SK-N-SH (cell line): ENCODE measurements at regions not wholly inside any gene's neighbourhood (a gene's known extent, or its start where the extent isn't known, plus 50 kb on each side); places are given as distances from the start of the nearest gene placed in this dataset.
"Not testable (repeated sequence)": the region's sequence is repeated elsewhere in the genome, so short reads cannot be mapped to it uniquely, and the experiment has no call there.

Experiments used
- CHD2 ChIP-seq: fragments of 150-350 bp; IDR thresholded peaks from 2 replicates; pipeline ENCODE4 v1.6.1; 2018; ENCODE audit warnings: low read length; ENCODE audit not compliant: partially characterized antibody
- POLR2AphosphoS5 ChIP-seq: IDR thresholded peaks from 2 replicates; pipeline ENCODE4 v1.6.1; 2012; ENCODE audit warnings: low read depth, low read length
- RAD21 ChIP-seq: IDR thresholded peaks from 2 replicates; pipeline ENCODE4 v1.6.1; 2012; ENCODE audit warnings: mild to moderate bottlenecking, low read length
- TF ChIP-seq, protein P1 (sequence below): fragments of 200-600 bp; sonication (generic); IDR thresholded peaks from 2 replicates; pipeline ENCODE4 v1.6.1; 2017; ENCODE audit warnings: antibody characterized with exemption, mild to moderate bottlenecking, moderate library complexity
- TF ChIP-seq, protein P2 (sequence below): IDR thresholded peaks from 2 replicates; pipeline ENCODE4; 2012

DNA sequence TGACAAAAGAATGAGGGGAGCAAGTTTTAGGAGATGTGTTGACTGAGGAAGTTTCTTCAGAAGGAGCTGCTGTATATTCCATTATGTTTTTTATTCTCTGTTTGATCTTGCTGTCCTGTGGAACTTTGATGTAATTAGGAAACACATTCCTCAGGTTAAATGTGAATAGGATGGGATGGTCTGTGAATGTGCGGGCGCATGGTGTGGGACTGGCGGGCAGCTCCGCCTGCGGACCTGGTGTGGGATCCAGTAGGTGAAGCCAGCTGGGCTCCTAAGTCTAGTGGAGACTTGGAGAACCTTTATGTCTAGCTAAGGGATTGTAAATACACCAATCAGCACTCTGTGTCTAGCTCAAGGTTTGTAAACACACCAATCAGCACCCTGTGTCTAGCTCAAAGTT is 344.3 kb downstream of the PTTG2 start:
- TF ChIP-seq, protein P1, sequence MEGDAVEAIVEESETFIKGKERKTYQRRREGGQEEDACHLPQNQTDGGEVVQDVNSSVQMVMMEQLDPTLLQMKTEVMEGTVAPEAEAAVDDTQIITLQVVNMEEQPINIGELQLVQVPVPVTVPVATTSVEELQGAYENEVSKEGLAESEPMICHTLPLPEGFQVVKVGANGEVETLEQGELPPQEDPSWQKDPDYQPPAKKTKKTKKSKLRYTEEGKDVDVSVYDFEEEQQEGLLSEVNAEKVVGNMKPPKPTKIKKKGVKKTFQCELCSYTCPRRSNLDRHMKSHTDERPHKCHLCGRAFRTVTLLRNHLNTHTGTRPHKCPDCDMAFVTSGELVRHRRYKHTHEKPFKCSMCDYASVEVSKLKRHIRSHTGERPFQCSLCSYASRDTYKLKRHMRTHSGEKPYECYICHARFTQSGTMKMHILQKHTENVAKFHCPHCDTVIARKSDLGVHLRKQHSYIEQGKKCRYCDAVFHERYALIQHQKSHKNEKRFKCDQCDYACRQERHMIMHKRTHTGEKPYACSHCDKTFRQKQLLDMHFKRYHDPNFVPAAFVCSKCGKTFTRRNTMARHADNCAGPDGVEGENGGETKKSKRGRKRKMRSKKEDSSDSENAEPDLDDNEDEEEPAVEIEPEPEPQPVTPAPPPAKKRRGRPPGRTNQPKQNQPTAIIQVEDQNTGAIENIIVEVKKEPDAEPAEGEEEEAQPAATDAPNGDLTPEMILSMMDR: not testable (repeated sequence)
- TF ChIP-seq CHD2, RAD21, POLR2AphosphoS5: not testable (repeated sequence)
- TF ChIP-seq, protein P2, sequence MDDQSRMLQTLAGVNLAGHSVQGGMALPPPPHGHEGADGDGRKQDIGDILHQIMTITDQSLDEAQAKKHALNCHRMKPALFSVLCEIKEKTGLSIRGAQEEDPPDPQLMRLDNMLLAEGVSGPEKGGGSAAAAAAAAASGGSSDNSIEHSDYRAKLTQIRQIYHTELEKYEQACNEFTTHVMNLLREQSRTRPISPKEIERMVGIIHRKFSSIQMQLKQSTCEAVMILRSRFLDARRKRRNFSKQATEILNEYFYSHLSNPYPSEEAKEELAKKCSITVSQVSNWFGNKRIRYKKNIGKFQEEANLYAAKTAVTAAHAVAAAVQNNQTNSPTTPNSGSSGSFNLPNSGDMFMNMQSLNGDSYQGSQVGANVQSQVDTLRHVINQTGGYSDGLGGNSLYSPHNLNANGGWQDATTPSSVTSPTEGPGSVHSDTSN: not testable (repeated sequence)
